ENCODE measurements at regions not wholly inside any gene's neighbourhood (a gene's known extent, or its start where the extent isn't known, plus 50 kb on each side); places are given as distances from the start of the nearest gene placed in this dataset.

DNA sequence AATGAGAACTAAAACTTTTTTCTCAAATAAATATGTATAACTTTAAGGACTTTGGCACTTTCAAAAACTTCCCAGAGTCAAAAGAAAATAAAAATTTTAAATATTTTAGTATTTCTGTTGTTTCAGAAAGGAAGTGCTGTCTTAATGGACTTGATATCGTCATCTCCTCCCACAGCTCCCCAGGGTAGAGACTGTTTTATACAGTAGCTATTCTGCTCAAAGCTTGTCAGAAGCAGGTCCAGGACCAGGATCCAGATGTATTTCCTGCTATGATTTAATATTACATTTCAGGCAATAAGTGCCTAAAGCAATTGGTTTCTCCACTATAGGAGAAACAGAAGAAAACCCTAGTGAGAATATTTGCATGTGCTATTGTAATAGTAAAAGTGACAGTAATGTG is 218.5 kb upstream of the G2E3 start:
- DNase-seq, result no peak
- Histone ChIP-seq H3K27me3 (no peaks in the 10 kb centered on the region), H3K4me1 (no peaks in the 10 kb centered on the region), H3K9me3 (no peaks in the 10 kb centered on the region), H3K27ac (no peak overlapping the region), H3K4me3 (no peak overlapping the region), H3K36me3 (ENCODE audit: low read depth, missing control alignments) (no peaks in the 10 kb centered on the region)
- no peak for TF ChIP-seq POLR2A (IDR thresholded peaks at IDR 0.05)
- TF ChIP-seq, protein P1, sequence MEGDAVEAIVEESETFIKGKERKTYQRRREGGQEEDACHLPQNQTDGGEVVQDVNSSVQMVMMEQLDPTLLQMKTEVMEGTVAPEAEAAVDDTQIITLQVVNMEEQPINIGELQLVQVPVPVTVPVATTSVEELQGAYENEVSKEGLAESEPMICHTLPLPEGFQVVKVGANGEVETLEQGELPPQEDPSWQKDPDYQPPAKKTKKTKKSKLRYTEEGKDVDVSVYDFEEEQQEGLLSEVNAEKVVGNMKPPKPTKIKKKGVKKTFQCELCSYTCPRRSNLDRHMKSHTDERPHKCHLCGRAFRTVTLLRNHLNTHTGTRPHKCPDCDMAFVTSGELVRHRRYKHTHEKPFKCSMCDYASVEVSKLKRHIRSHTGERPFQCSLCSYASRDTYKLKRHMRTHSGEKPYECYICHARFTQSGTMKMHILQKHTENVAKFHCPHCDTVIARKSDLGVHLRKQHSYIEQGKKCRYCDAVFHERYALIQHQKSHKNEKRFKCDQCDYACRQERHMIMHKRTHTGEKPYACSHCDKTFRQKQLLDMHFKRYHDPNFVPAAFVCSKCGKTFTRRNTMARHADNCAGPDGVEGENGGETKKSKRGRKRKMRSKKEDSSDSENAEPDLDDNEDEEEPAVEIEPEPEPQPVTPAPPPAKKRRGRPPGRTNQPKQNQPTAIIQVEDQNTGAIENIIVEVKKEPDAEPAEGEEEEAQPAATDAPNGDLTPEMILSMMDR (IDR thresholded peaks at IDR 0.05), result no peak
- intact Hi-C loops (cut with DNase I; ENCODE audit: low total_unique reads), result no loop called here
- 71 to 81% methylated on average over 1 of the region's 1 CpG for WGBS, 2 donors

DNA sequence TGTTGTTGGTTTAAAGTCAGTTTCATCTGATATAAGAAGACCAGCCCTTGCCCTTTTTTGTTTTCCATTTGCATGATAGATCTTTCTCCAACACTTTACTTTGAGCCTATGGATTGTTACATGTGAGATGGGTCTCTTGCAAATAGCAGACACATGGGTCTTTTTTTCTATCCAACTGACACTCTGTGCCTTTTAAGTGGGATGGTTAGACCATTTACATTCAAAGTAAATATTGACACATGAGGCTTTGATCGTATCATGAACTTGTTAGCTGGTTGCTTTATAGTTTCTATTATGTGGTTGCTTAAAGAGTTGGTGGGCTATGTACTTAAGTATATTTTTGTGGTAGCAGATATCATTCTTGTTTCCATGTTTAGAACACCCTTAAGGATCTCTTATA is 213.4 kb upstream of the G2E3 start:
- no peak for TF ChIP-seq POLR2A (IDR thresholded peaks at IDR 0.05)
- DNase-seq, result no peak
- 98 to 100% methylated on average over 1 of the region's 1 CpG for WGBS, 2 donors

DNA sequence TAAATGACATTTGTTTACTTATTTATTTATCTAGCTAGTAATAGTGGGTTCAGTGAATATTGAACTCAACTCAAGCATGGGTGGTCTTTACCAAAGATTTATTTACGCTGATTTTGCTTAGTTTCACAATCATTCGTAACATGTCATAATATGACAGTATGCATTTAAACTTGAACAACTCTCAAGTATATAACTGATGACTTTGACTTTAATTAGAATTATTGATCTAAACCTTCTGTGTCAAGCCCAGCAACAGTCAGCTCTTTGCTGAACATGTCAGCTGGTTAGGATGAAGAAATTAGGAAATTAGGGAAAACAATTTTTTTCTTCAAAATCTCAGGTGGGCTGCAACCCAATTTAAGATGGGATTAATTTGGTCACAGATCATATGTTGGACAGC is 210.5 kb upstream of the G2E3 start:
- 92 to 95% methylated on average over 2 of the region's 2 CpGs for WGBS, 2 donors
- Histone ChIP-seq H3K9me3 (no peaks in the 10 kb centered on the region), H3K36me3 (ENCODE audit: low read depth, missing control alignments) (no peaks in the 10 kb centered on the region), H3K4me3 (no peak overlapping the region), H3K27ac (no peak overlapping the region), H3K27me3 (no peaks in the 10 kb centered on the region), H3K4me1 (no peaks in the 10 kb centered on the region)
- TF ChIP-seq, protein P1 (IDR thresholded peaks at IDR 0.05), result no peak
- no peak for TF ChIP-seq POLR2A (IDR thresholded peaks at IDR 0.05)
- DNase-seq, result no peak
- intact Hi-C loops (cut with DNase I; ENCODE audit: low total_unique reads), result no loop called here

More for the DNA sequence above, 213.4 kb upstream of the G2E3 start:
- Histone ChIP-seq H3K4me1 (no peaks in the 10 kb centered on the region), H3K4me3 (no peak overlapping the region), H3K9me3 (no peaks in the 10 kb centered on the region), H3K36me3 (ENCODE audit: low read depth, missing control alignments) (no peaks in the 10 kb centered on the region), H3K27me3 (no peaks in the 10 kb centered on the region), H3K27ac (no peak overlapping the region)
- intact Hi-C loops (cut with DNase I; ENCODE audit: low total_unique reads), result no loop called here

DNA sequence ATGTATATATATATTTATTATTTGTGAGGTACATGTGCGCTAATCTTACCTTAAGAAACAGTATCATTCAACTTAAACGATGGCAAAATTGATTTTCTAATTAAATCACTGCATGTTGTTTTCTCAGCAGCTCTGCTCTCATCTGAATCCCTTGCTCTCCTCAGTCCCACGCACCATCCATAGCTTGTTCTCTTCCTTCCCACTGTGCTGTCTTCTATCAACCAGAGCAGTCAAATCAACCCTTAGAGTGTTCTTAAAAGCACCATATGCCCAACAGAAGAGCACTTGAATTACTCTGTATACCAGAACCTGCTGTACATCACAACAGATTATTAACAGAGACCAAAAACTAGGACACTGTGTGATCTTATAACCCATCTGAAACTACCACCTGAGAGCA is 209.4 kb upstream of the G2E3 start:
- WGBS, 2 donors, result 86 to 88% methylated on average over 3 of the region's 3 CpGs
- TF ChIP-seq, protein P1 (IDR thresholded peaks at IDR 0.05), result no peak
- no peak for TF ChIP-seq POLR2A (IDR thresholded peaks at IDR 0.05)
- H3K4me3 ChIP-seq, result no peak overlapping the region
- no peaks in the 10 kb centered on the region for H3K4me1 ChIP-seq
- intact Hi-C loops (cut with DNase I; ENCODE audit: low total_unique reads), result no loop called here
- no peak for DNase-seq
- H3K9me3 ChIP-seq, result no peaks in the 10 kb centered on the region
- no peaks in the 10 kb centered on the region for H3K27me3 ChIP-seq
- no peak overlapping the region for H3K27ac ChIP-seq
- no peaks in the 10 kb centered on the region for H3K36me3 ChIP-seq (ENCODE audit: low read depth, missing control alignments)

DNA sequence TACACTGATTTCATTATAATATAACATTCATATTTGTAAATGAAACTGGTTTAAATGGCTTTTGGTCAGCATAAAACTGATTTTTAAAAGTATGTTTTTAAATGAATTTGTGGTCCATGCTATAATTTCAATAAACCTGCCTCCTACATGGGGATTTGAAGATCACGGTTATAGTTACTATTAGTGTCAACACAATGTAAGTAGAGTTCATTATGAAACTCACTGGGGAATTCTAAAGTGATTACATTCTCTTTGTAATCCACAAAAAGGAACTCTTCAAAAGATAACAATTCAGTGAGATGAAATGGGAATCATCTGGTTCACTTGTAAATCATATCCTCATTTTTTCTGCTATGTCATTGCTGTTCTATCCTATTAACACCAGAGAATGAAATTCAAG is 204.5 kb upstream of the G2E3 start:
- Histone ChIP-seq H3K4me3 (no peak overlapping the region), H3K36me3 (ENCODE audit: low read depth, missing control alignments) (no peaks in the 10 kb centered on the region), H3K4me1 (no peaks in the 10 kb centered on the region), H3K27ac (no peak overlapping the region), H3K9me3 (no peaks in the 10 kb centered on the region), H3K27me3 (no peaks in the 10 kb centered on the region)
- WGBS, 2 donors, result 63 to 64% methylated on average over 1 of the region's 1 CpG
- no peak for DNase-seq
- no peak for TF ChIP-seq POLR2A (IDR thresholded peaks at IDR 0.05)
- TF ChIP-seq, protein P1 (IDR thresholded peaks at IDR 0.05), result no peak
- intact Hi-C loops (cut with DNase I; ENCODE audit: low total_unique reads), result no loop called here
